OCI-LY3 (cell line): ENCODE measurements at regions not wholly inside any gene's neighbourhood (a gene's known extent, or its start where the extent isn't known, plus 50 kb on each side); places are given as distances from the start of the nearest gene placed in this dataset.

Experiments
- H2AFZ ChIP-seq: fragments of 200-600, 300-600 bp; shearing (Covaris generic); 2 replicates; pipeline ENCODE4 v1.6.0; 2014; ENCODE audit warnings: antibody characterized with exemption, low read depth, low read length
- H3K27ac ChIP-seq: fragments of 200-600, 300-600 bp; sonication (generic); 2 replicates; pipeline ENCODE4 v1.5.1; 2014; ENCODE audit warnings: mild to moderate bottlenecking, low read length, moderate library complexity, mixed read lengths
- H3K27me3 ChIP-seq: fragments of 200-600, 300-600 bp; sonication (generic); 2 replicates; pipeline ENCODE4 v1.6.1; 2014; ENCODE audit warnings: low read depth, low read length, mixed read lengths
- H3K36me3 ChIP-seq: fragments of 200-600, 300-600 bp; sonication (generic); replicated peaks from 2 replicates; pipeline ENCODE3; 2014; ENCODE audit warnings: low read depth, low read length, mixed read lengths
- H3K4me1 ChIP-seq: fragments of 300-600, 200-600 bp; sonication (generic); 2 replicates; pipeline ENCODE4 v1.6.1; 2014; ENCODE audit warnings: low read length, mixed read lengths
- H3K4me2 ChIP-seq: fragments of 200-600, 300-600 bp; sonication (generic); 2 replicates; pipeline ENCODE4 v1.6.1; 2014; ENCODE audit warnings: low read length, mixed read lengths
- H3K4me3 ChIP-seq: fragments of 300-600, 200-600 bp; sonication (generic); 2 replicates; pipeline ENCODE4 v1.5.1; 2014; ENCODE audit warnings: antibody characterized with exemption, mild to moderate bottlenecking, low read length, moderate library complexity
- H3K79me2 ChIP-seq: fragments of 300-600, 200-600 bp; shearing (Covaris generic); 2 replicates; pipeline ENCODE4 v1.6.1; 2014; ENCODE audit warnings: mild to moderate bottlenecking, low read length, mixed read lengths
- H3K9ac ChIP-seq: fragments of 300-600, 200-600 bp; shearing (Covaris generic); 2 replicates; pipeline ENCODE4 v1.6.0; 2014; ENCODE audit warnings: mild to moderate bottlenecking, low read length, moderate library complexity
- H3K9me3 ChIP-seq: fragments of 200-600, 300-600 bp; shearing (Covaris generic); 2 replicates; pipeline ENCODE4 v1.6.1; 2014; ENCODE audit warnings: low read length, mixed read lengths; ENCODE audit not compliant: insufficient read depth
- H4K20me1 ChIP-seq: fragments of 200-600, 300-600 bp; sonication (generic); 2 replicates; pipeline ENCODE4 v1.6.1; 2016; ENCODE audit warnings: low read length, mixed read lengths; ENCODE audit not compliant: insufficient read depth
- EZH2phosphoT487 ChIP-seq: fragments of 200-600 bp; shearing (Covaris generic); IDR thresholded peaks from 2 replicates; pipeline ENCODE4 v1.6.1; 2018; ENCODE audit warnings: antibody characterized with exemption, mixed run types, low read depth
- TF ChIP-seq, protein P1 (sequence below): fragments of 200-600, 300-600 bp; sonication (generic); IDR thresholded peaks from 2 replicates; pipeline ENCODE4 v1.5.1; 2014; ENCODE audit warnings: antibody characterized with exemption, low read length, low read depth

DNA sequence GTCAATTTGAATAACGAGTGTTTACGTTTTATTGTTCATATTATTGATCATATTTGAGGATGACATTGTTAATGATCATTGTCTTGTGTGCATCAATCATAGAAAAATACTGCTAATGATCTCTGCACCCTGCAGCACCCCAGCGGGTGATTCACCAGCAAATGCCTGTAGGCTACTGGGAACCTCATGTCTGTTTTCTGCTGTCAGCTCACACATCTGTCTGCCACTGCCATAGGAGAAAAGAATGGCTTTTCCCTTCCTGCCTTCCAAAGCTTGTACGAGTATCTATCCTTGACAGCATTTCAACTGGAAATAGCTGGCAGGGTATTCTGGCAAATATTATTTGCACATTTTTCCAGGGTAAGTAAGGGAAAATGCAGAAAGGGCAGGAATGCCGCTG lies 272.1 kb upstream of the TRAM1L1 start:
- Histone ChIP-seq H2AFZ (no peak overlapping the region), H3K4me2 (no peak overlapping the region), H3K27me3 (no peaks in the 10 kb centered on the region), H3K9ac (no peak overlapping the region), H3K36me3 (no peaks in the 10 kb centered on the region), H3K4me1 (no peaks in the 10 kb centered on the region), H3K4me3 (no peak overlapping the region), H3K79me2 (no peaks in the 10 kb centered on the region), H3K27ac (no peak overlapping the region), H4K20me1 (no peaks in the 10 kb centered on the region), H3K9me3 (no peaks in the 10 kb centered on the region)
- TF ChIP-seq, protein P1, sequence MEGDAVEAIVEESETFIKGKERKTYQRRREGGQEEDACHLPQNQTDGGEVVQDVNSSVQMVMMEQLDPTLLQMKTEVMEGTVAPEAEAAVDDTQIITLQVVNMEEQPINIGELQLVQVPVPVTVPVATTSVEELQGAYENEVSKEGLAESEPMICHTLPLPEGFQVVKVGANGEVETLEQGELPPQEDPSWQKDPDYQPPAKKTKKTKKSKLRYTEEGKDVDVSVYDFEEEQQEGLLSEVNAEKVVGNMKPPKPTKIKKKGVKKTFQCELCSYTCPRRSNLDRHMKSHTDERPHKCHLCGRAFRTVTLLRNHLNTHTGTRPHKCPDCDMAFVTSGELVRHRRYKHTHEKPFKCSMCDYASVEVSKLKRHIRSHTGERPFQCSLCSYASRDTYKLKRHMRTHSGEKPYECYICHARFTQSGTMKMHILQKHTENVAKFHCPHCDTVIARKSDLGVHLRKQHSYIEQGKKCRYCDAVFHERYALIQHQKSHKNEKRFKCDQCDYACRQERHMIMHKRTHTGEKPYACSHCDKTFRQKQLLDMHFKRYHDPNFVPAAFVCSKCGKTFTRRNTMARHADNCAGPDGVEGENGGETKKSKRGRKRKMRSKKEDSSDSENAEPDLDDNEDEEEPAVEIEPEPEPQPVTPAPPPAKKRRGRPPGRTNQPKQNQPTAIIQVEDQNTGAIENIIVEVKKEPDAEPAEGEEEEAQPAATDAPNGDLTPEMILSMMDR = no peak
- no peak for TF ChIP-seq EZH2phosphoT487

DNA sequence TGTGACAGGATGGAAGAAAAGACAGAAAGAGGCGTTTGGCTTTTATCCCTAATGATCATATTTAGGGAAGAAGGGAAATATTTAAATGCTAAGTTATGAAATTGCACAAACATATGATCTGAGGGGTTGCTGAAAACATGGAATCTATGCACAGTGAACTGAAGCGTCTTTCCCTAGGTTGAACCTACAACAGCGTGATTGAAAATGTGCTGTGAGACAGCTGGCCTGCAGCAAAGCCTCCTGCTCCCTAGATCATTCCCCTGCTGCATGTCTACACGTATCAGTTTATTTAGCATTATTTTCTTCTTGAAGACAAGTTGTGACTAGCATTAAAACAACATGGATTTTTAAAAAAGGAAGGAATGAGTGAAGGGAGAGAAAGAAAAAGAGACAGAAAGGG lies 272.5 kb upstream of the TRAM1L1 start:
- Histone ChIP-seq H4K20me1 (no peaks in the 10 kb centered on the region), H3K4me2 (no peak overlapping the region), H3K27ac (no peak overlapping the region), H3K36me3 (no peaks in the 10 kb centered on the region), H3K4me3 (no peak overlapping the region), H3K9me3 (no peaks in the 10 kb centered on the region), H3K27me3 (no peaks in the 10 kb centered on the region), H2AFZ (no peak overlapping the region), H3K79me2 (no peaks in the 10 kb centered on the region), H3K4me1 (no peaks in the 10 kb centered on the region), H3K9ac (no peak overlapping the region)
- TF ChIP-seq, protein P1 = no peak
- TF ChIP-seq EZH2phosphoT487 = no peak

- H2AFZ ChIP-seq = no peak overlapping the region
- no peak overlapping the region for H3K27ac ChIP-seq
- H3K27me3 ChIP-seq = no peaks in the 10 kb centered on the region
- H4K20me1 ChIP-seq = no peaks in the 10 kb centered on the region
- no peaks in the 10 kb centered on the region for H3K9me3 ChIP-seq
- no peaks in the 10 kb centered on the region for H3K4me1 ChIP-seq
- TF ChIP-seq EZH2phosphoT487 = no peak
- TF ChIP-seq, protein P1 = no peak
- H3K4me3 ChIP-seq = no peak overlapping the region
- H3K9ac ChIP-seq = no peak overlapping the region
- H3K79me2 ChIP-seq = no peaks in the 10 kb centered on the region
- H3K36me3 ChIP-seq = no peaks in the 10 kb centered on the region
- H3K4me2 ChIP-seq = no peak overlapping the region
These were observed 285.7 kb upstream of the TRAM1L1 start for GRCh38 chr4:117370944-117371668.

DNA sequence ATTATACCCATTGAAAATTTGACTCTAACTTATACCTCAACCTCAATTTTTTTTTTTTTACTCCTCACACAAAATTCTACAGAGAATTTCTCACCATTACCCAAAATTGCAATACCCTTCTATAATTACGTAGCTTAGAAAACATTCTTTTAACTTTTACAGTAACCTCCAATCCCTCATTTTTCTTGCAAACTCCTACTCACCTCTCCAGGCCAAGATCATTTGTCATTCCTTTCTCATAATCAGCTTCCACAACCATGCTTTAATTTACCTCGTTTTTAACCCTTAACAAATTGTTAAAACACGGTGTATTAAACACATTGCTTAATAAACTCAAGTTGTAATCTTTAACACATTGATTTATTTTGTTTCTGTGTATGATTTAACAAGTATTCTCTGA lies 289.7 kb upstream of the TRAM1L1 start:
- no peaks in the 10 kb centered on the region for H3K27me3 ChIP-seq
- H3K79me2 ChIP-seq = no peaks in the 10 kb centered on the region

More for the DNA sequence above, 289.7 kb upstream of the TRAM1L1 start:
- Histone ChIP-seq H3K4me1 (no peaks in the 10 kb centered on the region), H3K9ac (no peak overlapping the region), H3K4me2 (no peak overlapping the region), H4K20me1 (no peaks in the 10 kb centered on the region), H2AFZ (no peak overlapping the region), H3K4me3 (no peak overlapping the region), H3K27ac (no peak overlapping the region), H3K9me3 (no peaks in the 10 kb centered on the region), H3K36me3 (no peaks in the 10 kb centered on the region)
- TF ChIP-seq, protein P1 = no peak
- TF ChIP-seq EZH2phosphoT487 = no peak
